SK-N-SH (cell line): ENCODE measurements at regions not wholly inside any gene's neighbourhood (a gene's known extent, or its start where the extent isn't known, plus 50 kb on each side); places are given as distances from the start of the nearest gene placed in this dataset.
"Not testable (repeated sequence)": the region's sequence is repeated elsewhere in the genome, so short reads cannot be mapped to it uniquely, and the experiment has no call there.

Experiments used
- CTCF ChIA-PET: fragments of 300-600, 350-600 bp; formaldehyde crosslinking; extraction: SDS; loops from one replicate; lab custom pipeline; 2021; lab: Yijun Ruan, JAX
- POLR2A ChIA-PET: fragments of 350-600 bp; sonication (Branson Sonifier 250); formaldehyde crosslinking; extraction: SDS; loops from one replicate; lab custom pipeline; 2020; ENCODE audit warnings: antibody characterized with exemption, inconsistent platforms; lab: Yijun Ruan, JAX
- DNase-seq: peaks from one replicate; pipeline ENCODE4 v3.0.0; 2012
- H2AFZ ChIP-seq: fragments of 200-600 bp; sonication (generic); 2 replicates; pipeline ENCODE4 v1.8.1; 2016; ENCODE audit warnings: antibody characterized with exemption, mild to moderate bottlenecking, low read depth
- H3F3A ChIP-seq: fragments of 200-600 bp; sonication (generic); replicated peaks from 2 replicates; pipeline ENCODE3; 2016; ENCODE audit warnings: antibody characterized with exemption, mild to moderate bottlenecking; ENCODE audit not compliant: insufficient read depth
- H3K27ac ChIP-seq, 2 experiments: fragments of 200-500 bp in 1 of 2; fragments of 200-600 bp in 1 of 2; sonication (Bioruptor generic) in 1 of 2; sonication (generic), shearing (Covaris generic) in 1 of 2; 2 replicates each; pipeline versions ENCODE4 v1.5.1 to v1.6.1; 2014 to 2016; ENCODE audit warnings: low read depth in 2 of 2, inconsistent platforms in 1 of 2, low read length in 1 of 2, mild to moderate bottlenecking in 1 of 2, mixed read lengths in 1 of 2
- H3K27me3 ChIP-seq: fragments of 200-600 bp; sonication (generic), shearing (Covaris generic); 2 replicates; pipeline ENCODE4 v1.6.1; 2016; ENCODE audit warnings: mixed run types; ENCODE audit not compliant: insufficient read depth
- H3K36me3 ChIP-seq, 2 experiments: fragments of 200-500 bp in 1 of 2; fragments of 200-600 bp in 1 of 2; sonication (Bioruptor generic) in 1 of 2; sonication (generic) in 1 of 2; replicated peaks in 1 of 2; 2 replicates each; pipeline versions ENCODE3 to v1.5.1; 2014 to 2016; ENCODE audit warnings: low read length in 1 of 2, mild to moderate bottlenecking in 1 of 2; ENCODE audit not compliant: insufficient read depth in 2 of 2, control insufficient read depth in 1 of 2
- H3K4me1 ChIP-seq, 2 experiments: fragments of 200-500 bp in 1 of 2; fragments of 200-600 bp in 1 of 2; sonication (Bioruptor generic) in 1 of 2; sonication (generic), shearing (Covaris generic) in 1 of 2; 2 replicates each; pipeline versions ENCODE4 v1.5.1 to v1.6.1; 2014 to 2016; ENCODE audit warnings: low read depth in 1 of 2, low read length in 1 of 2, mixed run types in 1 of 2; ENCODE audit not compliant: insufficient read depth in 2 of 2, control insufficient read depth in 1 of 2
- H3K4me2 ChIP-seq: fragments of 200-600 bp; sonication (generic), shearing (Covaris generic); 2 replicates; pipeline ENCODE4 v1.6.1; 2017; ENCODE audit warnings: mixed run types
- H3K4me3 ChIP-seq, 2 experiments: fragments of 200-500 bp in 1 of 2; fragments of 200-600 bp in 1 of 2; sonication (Bioruptor generic) in 1 of 2; sonication (generic), shearing (Covaris generic) in 1 of 2; 2 replicates each; pipeline versions ENCODE4 v1.5.1 to v1.8.1; 2014 to 2016; ENCODE audit warnings: low read depth in 2 of 2, inconsistent platforms in 1 of 2, low read length in 1 of 2, mild to moderate bottlenecking in 1 of 2, mixed read lengths in 1 of 2, moderate library complexity in 1 of 2
- H3K79me2 ChIP-seq: fragments of 200-600 bp; sonication (generic); 2 replicates; pipeline ENCODE4 v1.8.1; 2017; ENCODE audit warnings: mild to moderate bottlenecking; ENCODE audit not compliant: insufficient read depth
- H3K9ac ChIP-seq: fragments of 200-600 bp; sonication (generic); 2 replicates; pipeline ENCODE4 v1.6.1; 2017; ENCODE audit warnings: mixed run types
- H3K9me2 ChIP-seq: fragments of 200-600 bp; sonication (generic); 2 replicates; pipeline ENCODE4 v1.6.1; 2017; ENCODE audit warnings: mixed run types
- H3K9me3 ChIP-seq: fragments of 200-600 bp; sonication (generic); 2 replicates; pipeline ENCODE4 v1.6.1; 2017; ENCODE audit warnings: mixed run types, mild to moderate bottlenecking, moderate library complexity
- H4K20me1 ChIP-seq: fragments of 200-600 bp; sonication (generic); 2 replicates; pipeline ENCODE4 v1.6.1; 2017; ENCODE audit warnings: mild to moderate bottlenecking, mixed run types; ENCODE audit not compliant: insufficient read depth
- CHD2 ChIP-seq: fragments of 150-350 bp; IDR thresholded peaks from 2 replicates; pipeline ENCODE4 v1.6.1; 2018; ENCODE audit warnings: low read length; ENCODE audit not compliant: partially characterized antibody
- EP300 ChIP-seq, 2 experiments: IDR thresholded peaks; 2 replicates each; pipeline versions ENCODE4 v1.4.0 to v1.6.1; 2012; ENCODE audit warnings: borderline replicate concordance in 1 of 2, low read depth in 1 of 2, low read length in 1 of 2
- EZH2phosphoT487 ChIP-seq: fragments of 200-600 bp; sonication (generic); IDR thresholded peaks from 2 replicates; pipeline ENCODE4 v1.6.1; 2017; ENCODE audit warnings: low read depth, mixed run types, mild to moderate bottlenecking, antibody characterized with exemption, moderate library complexity, borderline replicate concordance
- FOXM1 ChIP-seq: IDR thresholded peaks from 2 replicates; pipeline ENCODE4 v1.4.0; 2012; ENCODE audit warnings: low read depth, mild to moderate bottlenecking
- GABPA ChIP-seq: IDR thresholded peaks from 2 replicates; pipeline ENCODE4 v1.4.0; 2012; ENCODE audit warnings: low read depth, mild to moderate bottlenecking
- GATA2 ChIP-seq: sonication (generic); formaldehyde crosslinking; IDR thresholded peaks from 2 replicates; pipeline ENCODE4 v1.5.0; 2020; ENCODE audit warnings: mild to moderate bottlenecking, missing genetic modification reagents
- IRF3 ChIP-seq: fragments of 150-350 bp; IDR thresholded peaks from 2 replicates; pipeline ENCODE4 v1.6.1; 2016; ENCODE audit warnings: mild to moderate bottlenecking, low read depth, low read length
- MXI1 ChIP-seq: IDR thresholded peaks from 2 replicates; pipeline ENCODE4 v1.6.1; 2012; ENCODE audit warnings: mild to moderate bottlenecking, low read depth, low read length, improper control_type of control experiment
- NFIC ChIP-seq: IDR thresholded peaks from 2 replicates; pipeline ENCODE4 v1.4.0; 2012; ENCODE audit warnings: borderline replicate concordance
- NRF1 ChIP-seq: IDR thresholded peaks from 2 replicates; pipeline ENCODE4 v1.6.1; 2012; ENCODE audit warnings: low read depth, mild to moderate bottlenecking, low read length
- RCOR1 ChIP-seq: fragments of 150-350 bp; IDR thresholded peaks from 2 replicates; pipeline ENCODE4 v1.6.1; 2017; ENCODE audit warnings: antibody characterized with exemption, low read length
- SIN3A ChIP-seq: IDR thresholded peaks from 2 replicates; pipeline ENCODE4 v1.6.1; 2012; ENCODE audit warnings: low read depth, mild to moderate bottlenecking, low read length, moderate library complexity, borderline replicate concordance
- TAF1 ChIP-seq: IDR thresholded peaks from 2 replicates; pipeline ENCODE4 v1.6.1; 2012; ENCODE audit warnings: low read depth, mild to moderate bottlenecking, low read length, moderate library complexity, borderline replicate concordance
- TEAD4 ChIP-seq: IDR thresholded peaks from 2 replicates; pipeline ENCODE4 v1.4.0; 2012; ENCODE audit warnings: mild to moderate bottlenecking, borderline replicate concordance; ENCODE audit not compliant: insufficient read depth
- USF1 ChIP-seq: IDR thresholded peaks from 2 replicates; pipeline ENCODE4 v1.4.0; 2012; ENCODE audit warnings: low read depth, borderline replicate concordance
- WGBS: methylation state at CpG from one replicate; pipeline ENCODE4 v1.1.6; 2017; ENCODE audit warnings: low lambda C conversion rate; 5-methylcytosine and 5-hydroxymethylcytosine counted together
- TF ChIP-seq, protein P1 (sequence below): IDR thresholded peaks from 2 replicates; pipeline ENCODE4; 2012
- TF ChIP-seq, protein P2 (sequence below): fragments of 150-350 bp; IDR thresholded peaks from 2 replicates; pipeline ENCODE4 v1.6.1; 2017; ENCODE audit warnings: antibody characterized with exemption, low read length, low read depth, borderline replicate concordance

GRCh38 chr4:15337168-15337657 is 90.6 kb upstream of the C1QTNF7 start:
- CTCF ChIA-PET, H3K9me2 ChIP-seq, H2AFZ ChIP-seq, H3K79me2 ChIP-seq, H3K9ac ChIP-seq, POLR2A ChIA-PET, H3K36me3 ChIP-seq, H3K4me2 ChIP-seq, H4K20me1 ChIP-seq, H3K27me3 ChIP-seq, H3K9me3 ChIP-seq, H3K4me3 ChIP-seq, H3K27ac ChIP-seq, DNase-seq: not testable (repeated sequence)
- peaks cover 8 to 11% of the 10 kb centered on the region in 2 experiments for H3K4me1 ChIP-seq
- TF ChIP-seq CHD2 (peak; percentile 33), GATA2 (CRISPR knock-in tag) (peak; percentile 60), RCOR1 (peak; percentile 15; the same call in 1 of the 2 replicates), EP300 (IDR thresholded peaks at IDR 0.05; ENCODE audit: borderline replicate concordance in 1 of 2, low read depth in 1 of 2, low read length in 1 of 2) (peak in 1 of 2 experiments; percentile 44; a peak in 1 of 4 replicates)
- TF ChIP-seq, all 33 proteins: peak for 4; not testable (repeated sequence) for 29
- WGBS, result 64% methylated on average over 2 of the region's 2 CpGs
- not testable (repeated sequence) for H3F3A ChIP-seq

- ChIA-PET CTCF (interaction anchor here (1.0 kb wide), 1 partner anchor 12 kb away, joined by 4 read pairs; no protein-coding TSS in a partner anchor), POLR2A (no interaction called here)
- Histone ChIP-seq H3K9ac (no peak overlapping the region), H4K20me1 (no peaks in the 10 kb centered on the region), H3K36me3 (no peaks in the 10 kb centered on the region), H3K27me3 (no peaks in the 10 kb centered on the region), H2AFZ (no peak overlapping the region), H3K4me1 (peaks cover 2 to 5% of the 10 kb centered on the region in 2 experiments), H3F3A (no peaks in the 10 kb centered on the region), H3K9me2 (no peaks in the 10 kb centered on the region), H3K4me3 (no peak overlapping the region), H3K27ac (no peak overlapping the region), H3K9me3 (no peaks in the 10 kb centered on the region), H3K79me2 (no peaks in the 10 kb centered on the region), H3K4me2 (no peak overlapping the region)
- TF ChIP-seq, protein P1, sequence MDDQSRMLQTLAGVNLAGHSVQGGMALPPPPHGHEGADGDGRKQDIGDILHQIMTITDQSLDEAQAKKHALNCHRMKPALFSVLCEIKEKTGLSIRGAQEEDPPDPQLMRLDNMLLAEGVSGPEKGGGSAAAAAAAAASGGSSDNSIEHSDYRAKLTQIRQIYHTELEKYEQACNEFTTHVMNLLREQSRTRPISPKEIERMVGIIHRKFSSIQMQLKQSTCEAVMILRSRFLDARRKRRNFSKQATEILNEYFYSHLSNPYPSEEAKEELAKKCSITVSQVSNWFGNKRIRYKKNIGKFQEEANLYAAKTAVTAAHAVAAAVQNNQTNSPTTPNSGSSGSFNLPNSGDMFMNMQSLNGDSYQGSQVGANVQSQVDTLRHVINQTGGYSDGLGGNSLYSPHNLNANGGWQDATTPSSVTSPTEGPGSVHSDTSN, result no peak
- TF ChIP-seq GATA2 (CRISPR knock-in tag) (no peak), TAF1 (no peak), MXI1 (no peak), GABPA (no peak), EZH2phosphoT487 (no peak), USF1 (no peak), CHD2 (no peak), SIN3A (no peak), IRF3 (no peak), NRF1 (no peak), TEAD4 (no peak), NFIC (no peak), FOXM1 (no peak), EP300 (IDR thresholded peaks at IDR 0.05; ENCODE audit: borderline replicate concordance in 1 of 2, low read depth in 1 of 2, low read length in 1 of 2) (no peak)
- TF ChIP-seq, protein P2, sequence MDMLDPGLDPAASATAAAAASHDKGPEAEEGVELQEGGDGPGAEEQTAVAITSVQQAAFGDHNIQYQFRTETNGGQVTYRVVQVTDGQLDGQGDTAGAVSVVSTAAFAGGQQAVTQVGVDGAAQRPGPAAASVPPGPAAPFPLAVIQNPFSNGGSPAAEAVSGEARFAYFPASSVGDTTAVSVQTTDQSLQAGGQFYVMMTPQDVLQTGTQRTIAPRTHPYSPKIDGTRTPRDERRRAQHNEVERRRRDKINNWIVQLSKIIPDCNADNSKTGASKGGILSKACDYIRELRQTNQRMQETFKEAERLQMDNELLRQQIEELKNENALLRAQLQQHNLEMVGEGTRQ, result no peak
- DNase-seq, result no peak
- WGBS, result 67% methylated on average over 5 of the region's 5 CpGs
These were observed 88.1 kb upstream of the C1QTNF7 start for GRCh38 chr4:15339737-15340136.
